HG03097 (cell line): ENCODE measurements at regions not wholly inside any gene's neighbourhood (a gene's known extent, or its start where the extent isn't known, plus 50 kb on each side); places are given as distances from the start of the nearest gene placed in this dataset.

Source experiments
- ATAC-seq: cut with Tn5 transposase; IDR thresholded peaks from one replicate; pipeline ENCODE4 v1.9.1; 2021; ENCODE audit not compliant: unreplicated experiment, low FRiP score

DNA sequence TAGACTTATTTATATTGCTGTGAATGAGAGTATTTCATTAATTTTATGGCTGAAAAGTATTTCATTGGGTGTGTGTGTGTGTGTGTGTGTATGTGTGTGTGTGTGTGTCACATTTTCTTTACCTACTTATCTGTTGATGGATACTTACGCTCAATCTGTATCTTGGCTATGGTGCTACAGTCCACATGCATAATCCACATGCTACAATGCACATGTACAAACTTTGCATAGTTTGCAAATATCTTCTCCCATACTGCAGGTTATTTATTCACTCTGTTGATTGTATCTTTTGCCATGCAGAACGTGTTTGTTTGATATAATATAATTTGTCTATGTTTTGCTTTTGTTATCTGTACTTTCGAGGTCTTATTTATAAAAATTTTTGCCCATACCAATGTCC is 167.8 kb downstream of the RAB28 start:
- no peak for ATAC-seq

DNA sequence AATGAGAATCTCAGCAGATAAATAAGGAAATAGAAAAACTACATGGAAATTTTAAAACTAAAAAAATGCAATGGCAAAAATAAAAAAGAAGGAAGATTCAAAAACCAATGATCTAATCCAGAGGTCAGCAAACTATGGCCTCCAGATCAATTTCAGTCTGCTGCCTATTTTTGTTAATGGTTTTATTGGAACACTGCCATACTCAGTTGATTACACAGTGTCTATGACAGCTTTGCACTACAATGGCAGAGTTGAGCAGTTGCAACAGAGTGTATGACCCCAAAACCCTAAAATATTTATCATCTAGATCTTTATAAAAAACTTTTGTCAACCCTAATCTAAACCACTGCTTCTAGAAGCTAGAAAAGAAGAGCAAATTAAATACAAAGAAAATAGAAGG is 170.3 kb downstream of the RAB28 start:
- no peak for ATAC-seq

DNA sequence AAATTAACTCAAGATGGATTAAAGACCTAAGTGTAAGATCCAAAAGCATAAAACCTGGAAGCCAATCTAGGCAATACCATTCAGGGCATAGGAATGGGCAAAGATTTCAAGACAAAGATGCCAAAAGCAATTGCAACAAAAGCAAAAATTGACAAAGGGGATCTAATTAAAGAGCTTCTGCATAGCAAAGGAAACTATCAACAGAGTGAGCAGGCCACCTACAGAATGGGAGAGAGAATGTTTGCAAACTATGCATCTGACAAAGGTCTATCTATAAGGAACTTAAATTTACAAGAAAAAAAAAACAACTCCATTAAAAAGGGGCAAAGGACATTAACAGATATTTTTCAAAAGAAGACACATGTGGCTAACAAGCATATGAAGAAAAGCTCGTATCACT is 171.9 kb downstream of the RAB28 start:
- no peak for ATAC-seq

DNA sequence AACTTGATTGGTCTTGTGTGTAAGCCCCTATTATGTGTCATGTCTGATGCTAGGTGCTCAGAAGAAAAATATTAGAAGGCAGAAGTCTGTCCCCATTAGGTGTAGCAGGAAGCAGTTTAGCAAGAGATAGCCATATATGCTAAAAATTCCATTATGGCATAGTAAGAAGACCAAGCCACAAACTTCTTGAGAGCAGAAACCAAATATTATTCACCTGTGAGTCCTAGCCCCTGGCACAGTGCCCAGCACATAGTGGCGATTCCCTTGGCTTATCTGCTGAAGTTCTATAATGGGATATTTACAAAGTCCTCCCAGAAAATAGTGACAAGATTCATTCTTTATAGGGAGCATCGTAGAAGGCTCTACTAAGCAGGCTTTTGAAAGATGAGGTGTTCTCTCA is 174.4 kb downstream of the RAB28 start:
- no peak for ATAC-seq

DNA sequence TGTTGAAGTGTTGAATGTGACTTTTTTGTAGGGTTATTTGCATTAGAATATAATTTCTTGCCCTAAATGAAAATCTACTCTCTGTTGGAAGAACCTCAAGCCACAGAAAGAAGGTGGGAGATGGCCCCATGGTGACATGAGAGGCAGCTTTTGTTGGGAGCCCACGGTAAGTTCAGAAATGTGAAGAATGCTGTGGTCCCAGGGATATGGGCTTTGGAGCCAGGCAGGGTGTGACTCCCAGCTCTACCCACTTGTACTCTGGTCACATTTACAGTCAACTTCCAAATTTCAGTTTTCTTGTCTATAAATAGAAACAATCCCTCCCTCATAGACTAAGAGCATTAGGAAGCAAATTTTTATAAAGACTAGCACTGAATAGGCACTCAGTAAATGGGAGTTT is 177.8 kb downstream of the RAB28 start:
- ATAC-seq = no peak

DNA sequence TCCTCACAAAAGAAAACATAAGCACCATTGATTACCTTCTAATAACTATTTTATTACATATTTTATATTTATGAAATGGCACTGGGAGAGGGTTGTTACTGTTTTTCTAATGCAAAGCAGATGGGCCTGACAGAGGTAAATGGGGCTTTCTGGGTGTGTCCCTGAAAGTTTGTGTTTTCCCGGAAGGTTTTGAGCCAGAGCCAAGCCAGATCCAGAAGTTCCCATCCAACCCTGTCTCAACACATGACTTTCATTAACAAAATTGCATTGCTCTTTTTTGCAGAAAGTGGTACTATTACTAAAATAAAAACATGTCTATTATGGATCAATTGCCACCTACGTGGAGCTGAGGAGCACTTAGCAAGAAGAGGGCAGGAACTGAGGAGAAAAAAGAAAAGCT is 181.3 kb downstream of the RAB28 start:
- no peak for ATAC-seq

DNA sequence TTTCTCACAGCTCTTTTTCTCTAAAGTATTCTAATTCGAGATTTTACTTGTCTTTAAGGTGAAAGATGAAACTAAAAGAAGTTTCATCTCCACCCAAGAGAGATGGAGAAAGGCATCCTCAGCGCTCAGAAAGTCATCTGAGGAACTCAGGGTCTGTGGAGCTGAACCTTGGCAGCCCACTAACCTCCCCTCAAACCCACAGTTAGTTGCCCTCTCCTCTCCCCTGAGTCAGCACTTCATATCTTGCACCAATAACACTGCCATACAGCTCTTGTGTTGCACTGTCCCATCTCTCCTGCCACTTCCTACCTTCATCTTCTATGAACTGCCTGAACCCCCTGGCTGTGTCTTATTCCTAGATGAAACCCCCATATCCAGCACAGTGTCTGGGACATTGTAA is 184.8 kb downstream of the RAB28 start:
- ATAC-seq = no peak

DNA sequence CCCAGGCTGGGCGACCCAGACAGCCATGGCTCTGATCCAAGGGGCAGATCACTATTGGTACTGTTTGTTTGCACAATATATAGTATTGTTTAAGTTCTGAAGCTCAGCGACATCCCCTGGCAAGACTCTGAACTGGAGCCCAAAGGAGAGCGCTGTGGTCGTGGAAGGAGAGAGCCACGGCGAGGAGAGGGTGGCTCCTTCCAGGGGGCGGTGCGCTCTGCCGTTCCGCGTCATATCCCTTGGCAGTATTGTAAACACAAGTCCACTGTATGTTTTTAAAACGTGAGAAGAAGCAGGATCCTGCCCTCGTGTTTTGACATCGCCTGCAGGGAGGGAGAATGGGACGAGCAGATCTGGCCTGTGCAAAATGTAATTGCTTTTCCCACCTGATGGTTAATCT is 185.5 kb downstream of the RAB28 start:
- ATAC-seq = no peak

DNA sequence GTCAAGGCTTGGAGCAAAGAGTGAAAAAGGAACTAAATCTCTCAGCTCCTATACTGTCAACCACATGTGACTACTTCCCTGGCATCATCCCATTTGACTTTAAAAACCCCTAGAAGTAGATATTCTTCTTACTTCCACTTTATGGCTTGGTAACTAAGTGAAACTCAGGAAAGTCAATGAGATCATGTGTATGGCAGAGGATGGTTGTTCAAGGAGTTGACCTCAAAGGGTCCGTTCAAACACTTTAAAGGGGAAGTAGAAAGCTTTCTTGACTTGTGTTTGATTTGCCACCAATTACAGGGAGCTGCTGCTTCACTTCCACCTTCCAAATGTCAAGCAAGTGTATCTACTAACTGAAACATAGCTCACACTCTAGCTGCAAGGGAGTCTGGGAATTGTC is 187.2 kb downstream of the RAB28 start:
- no peak for ATAC-seq

DNA sequence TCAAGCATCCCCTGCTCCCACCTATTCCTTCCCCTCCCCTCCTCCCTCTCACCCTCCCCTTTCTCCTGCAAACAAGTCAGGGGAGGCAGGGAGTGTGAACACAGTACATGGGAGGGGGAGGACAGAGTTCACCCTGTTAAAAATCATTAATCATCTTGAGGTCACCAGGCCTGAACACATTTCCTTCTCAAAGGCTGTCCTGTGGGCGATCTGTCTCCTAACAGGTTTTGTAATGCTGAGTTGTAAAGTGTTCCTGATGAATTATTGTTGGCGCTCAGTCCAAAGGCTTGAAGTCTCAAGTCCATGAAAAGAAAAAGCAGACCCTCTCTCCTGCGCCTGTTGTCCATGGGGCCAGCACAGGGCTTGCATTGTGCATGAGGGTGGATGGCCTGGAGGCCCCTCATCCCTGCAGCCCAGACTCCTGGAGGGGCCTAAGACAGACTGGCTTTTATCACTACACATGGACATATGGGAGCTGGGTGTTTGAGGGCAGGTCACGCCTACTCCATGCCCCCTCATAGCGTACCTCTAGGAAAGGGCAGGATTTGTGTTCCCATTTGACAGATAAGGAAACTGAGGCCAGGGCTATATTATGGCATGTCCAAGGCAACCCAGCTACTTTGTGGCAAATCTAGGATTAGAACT is 189.1 kb downstream of the RAB28 start:
- no peak for ATAC-seq

DNA sequence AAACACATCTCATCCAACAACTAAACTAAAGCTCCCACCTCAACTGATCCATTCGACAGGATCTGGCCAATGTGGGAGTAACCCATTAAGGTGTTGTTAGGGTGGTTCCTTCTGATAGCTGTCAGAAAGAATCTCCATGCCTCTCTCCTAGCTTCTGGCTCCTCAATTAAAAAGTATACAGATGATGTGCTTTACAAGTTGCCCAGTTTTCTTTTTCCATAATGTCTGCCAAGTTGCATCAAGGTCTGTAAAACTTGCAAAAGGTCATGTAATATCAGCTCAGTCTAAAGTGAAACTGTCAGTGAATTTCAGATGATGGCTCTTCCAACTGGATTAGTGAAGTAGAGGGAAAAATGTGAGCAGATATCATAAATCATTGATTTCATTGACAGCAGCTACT is 191.8 kb downstream of the RAB28 start:
- ATAC-seq = no peak

DNA sequence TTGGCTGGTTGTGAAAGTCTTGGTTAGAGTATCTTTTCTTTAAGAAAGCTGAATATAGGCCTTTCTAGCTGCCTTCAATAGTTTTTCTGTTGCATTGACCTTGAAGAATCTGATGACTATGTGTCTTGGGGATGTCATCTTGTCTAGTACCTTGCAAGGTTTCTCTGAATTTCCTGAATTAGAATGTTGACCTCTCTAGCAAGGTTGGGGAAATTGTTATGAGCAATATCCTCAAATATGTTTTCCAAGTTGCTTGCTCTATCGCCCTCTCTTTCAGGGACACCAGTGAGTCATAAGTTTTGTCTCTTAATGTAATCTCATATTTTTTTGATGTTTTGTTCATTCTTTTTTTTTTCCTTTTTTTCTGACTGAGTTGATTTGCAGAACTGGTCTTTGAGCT is 194.7 kb downstream of the RAB28 start:
- ATAC-seq = no peak

DNA sequence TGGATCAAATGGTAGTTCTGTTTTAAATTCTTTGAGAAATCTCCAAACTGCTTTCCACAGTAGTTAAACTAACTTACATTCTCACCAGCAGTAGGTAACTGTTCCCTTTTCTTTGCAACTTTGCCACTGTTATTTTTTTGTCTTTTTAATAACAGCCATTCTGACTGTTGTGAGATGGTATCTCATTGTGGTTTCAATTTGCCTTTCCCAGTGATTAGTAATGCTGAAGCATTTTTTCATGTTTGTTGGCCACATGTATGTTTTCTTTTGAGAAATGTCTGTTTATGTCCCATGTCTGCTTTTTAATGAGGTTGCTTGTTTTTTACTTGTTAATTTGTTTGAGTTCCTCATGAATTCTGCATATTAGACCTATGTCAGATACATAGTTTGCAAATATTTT is 198.8 kb downstream of the RAB28 start:
- ATAC-seq = no peak

DNA sequence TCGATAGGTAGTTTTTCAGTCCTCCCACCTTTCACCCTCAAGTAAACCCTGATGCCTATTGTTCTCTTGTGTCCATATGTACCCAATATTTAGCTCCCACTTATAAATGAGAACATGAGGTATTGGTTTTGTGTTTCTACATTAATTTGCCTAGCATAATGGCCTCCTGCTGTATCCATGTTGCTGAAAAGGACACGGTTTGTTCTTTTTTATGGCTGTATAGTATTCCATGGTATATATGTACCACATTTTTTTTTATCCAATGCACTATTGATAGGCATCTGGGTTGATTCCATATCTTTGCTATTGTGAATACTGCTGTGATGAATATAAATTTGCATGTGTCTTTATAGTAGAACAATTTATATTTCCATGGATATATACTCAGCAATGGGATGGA is 199.2 kb downstream of the RAB28 start:
- no peak for ATAC-seq

DNA sequence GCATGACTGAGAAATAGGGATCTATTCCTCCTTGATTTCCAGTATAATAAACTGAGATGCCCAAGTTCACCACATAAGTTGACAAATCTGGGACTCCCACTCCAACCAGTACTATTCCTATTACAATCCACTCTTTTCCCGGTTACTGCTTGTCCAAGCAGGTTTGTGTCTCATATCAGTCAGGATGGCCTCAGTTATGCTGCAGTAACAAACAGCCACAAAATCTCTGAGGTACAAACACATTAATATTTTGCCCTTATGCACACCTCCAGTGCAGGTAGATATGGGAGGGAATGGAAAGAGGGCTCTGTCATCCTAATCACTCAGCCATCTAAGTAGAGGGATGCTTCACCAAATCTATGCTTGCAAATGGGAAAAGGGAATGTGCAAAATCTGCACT is 207.8 kb downstream of the RAB28 start:
- no peak for ATAC-seq

DNA sequence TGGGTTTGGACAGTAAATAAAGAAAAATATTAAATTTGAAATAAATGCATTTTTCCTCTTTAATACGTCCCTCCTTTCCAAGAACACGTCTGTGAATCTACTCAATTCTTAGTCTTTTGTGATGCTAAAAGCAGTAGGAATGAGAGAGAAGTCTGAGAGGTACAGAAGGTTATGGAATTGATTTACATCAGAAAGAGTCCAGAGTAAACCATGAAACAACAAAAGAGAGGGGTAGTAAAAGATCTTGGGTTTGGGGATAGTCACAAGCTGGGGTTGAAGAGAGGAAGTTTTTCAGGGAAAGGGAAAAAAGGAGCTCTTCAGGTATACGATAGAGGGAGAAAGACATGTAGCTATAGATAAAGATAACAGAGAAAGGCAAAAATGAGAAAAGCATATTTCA is 215.4 kb downstream of the RAB28 start:
- no peak for ATAC-seq

DNA sequence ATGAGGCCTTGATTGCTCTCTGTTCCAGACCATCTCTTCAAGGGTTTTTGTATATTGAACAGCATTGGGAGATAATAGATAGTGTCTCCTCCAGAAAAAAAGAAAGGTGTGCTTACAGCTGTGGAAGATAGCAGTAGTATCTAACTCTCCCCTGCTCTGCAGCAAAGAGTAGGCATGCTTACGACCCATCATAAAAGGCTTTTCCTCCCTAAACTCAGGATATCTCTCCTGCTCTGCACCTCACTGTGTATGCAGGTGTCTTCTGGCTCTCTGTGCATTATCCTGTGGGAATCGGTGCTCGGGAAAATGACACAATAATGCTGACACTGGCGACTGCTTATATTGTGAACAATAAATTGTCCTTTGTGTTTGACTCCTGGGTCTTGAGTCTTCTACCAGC is 216.0 kb downstream of the RAB28 start:
- no peak for ATAC-seq

DNA sequence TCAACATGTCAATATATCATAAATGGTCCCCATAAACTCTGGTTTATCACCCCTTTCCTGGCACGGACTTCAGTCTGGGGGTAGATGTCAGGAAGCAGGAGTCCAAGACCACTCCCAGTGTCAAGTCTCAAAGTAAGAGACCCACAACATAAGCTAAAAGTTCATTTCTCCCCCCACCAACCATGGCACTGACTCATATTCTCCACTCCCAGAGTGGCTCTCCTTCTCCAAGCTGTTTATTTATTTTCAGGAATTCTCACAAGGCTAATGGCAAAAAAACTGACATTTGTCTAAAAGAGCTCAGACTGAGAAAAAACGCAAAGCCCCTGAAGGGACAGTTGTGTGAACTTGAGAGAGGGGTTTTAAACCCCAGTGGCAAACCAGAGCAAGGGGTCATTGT is 217.0 kb downstream of the RAB28 start:
- ATAC-seq = no peak

DNA sequence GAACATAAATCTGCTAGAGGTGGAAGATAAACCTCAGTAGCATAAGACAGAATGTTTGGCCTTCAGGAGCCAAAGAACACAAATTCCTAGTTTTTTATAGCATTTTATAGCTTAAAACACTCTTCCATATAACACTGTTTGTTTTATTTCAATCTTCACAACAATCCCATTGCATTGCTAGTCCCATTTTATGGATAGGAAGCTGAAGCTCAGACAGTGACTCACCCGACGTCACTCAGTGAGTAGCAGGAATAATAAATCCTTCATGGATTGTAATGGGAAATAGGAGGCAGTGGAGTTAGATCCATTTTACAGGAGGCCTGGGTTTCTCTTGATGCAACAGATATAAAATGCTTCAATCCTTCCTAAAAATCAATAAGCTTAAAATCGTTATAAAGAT is 217.5 kb downstream of the RAB28 start:
- no peak for ATAC-seq

DNA sequence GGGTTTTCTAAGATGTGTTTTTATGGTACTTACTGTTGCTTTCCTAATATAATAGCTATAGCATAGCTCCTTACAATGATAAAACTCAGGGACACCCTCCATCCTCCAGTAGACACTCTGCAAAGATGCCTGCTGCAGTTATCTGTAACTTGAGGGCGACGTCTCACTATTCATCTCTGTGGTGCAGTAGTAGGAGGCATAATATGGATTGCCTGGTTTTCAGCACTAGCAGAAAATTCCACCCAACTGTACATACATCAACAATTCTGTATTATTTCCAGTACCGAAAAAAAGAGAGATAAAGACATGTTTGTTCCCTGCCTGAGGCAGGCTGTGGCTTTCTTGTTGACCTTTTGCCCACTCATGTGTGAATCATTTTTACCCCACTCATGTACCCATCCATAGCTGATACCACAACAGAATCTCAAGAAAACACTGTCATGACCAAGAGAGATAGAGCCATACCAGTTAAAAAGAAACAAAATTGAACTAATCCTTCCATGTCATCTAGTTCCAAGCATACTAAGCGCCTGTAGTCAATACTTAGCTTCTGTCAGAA is 220.1 kb downstream of the RAB28 start:
- ATAC-seq = no peak

DNA sequence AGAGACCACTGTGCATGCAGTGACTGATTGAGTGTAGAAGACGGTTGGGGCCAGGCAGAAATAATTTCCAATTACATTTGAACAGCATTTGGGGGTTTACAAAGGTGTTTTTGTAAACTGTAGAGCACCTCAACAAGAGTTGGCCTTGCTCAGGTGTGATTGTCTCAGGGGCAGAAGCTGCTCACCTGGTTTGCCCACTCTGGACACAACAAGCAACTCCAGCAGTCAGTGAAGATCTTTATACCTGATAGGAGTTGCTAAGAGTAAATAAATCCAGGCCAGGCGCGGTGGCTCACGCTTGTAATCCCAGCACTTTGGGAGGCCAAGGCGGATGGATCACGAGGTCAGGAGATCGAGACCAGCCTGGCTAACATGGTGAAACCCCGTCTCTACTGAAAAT is 221.3 kb downstream of the RAB28 start:
- no peak for ATAC-seq

DNA sequence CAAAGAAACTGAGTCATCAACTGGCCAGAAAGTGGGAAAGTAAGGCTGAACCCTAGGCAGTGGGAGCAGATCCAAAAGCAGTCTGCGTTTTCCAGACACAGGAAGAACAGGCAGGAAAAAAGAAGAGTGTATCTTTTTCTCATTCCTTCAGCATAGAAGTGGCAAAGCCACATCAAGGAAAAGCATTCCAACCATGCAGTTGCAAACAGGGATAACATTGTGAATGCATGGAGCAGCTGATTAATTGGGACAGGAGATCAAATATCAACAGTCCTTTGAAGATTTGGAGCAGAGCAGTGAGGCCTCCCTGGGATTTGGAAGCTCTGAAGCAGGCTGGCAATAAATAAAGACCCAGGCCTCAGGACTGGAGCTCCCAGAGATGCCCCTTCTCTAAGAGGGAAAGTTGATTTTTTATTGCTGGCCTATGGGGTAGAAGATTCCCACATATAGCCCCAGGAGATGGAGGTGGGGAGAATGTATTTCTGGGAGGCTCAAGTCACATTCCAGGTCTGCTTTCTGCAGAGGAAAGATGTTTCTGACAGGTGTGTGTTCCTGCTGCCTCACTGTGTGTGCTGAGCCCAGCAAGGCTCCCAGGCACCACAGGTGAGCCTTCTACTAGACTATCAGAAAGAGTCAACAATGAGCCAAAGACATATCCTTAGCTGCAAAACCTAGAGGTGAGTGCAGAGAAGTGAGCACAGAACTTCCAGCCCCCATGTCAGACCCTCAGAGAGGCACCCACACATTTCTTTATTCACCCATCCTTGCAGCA is 222.5 kb downstream of the RAB28 start:
- ATAC-seq = no peak
